Suprapubic skin (tissue), 4 donors: ENCODE measurements at regions not wholly inside any gene's neighbourhood (a gene's known extent, or its start where the extent isn't known, plus 50 kb on each side); places are given as distances from the start of the nearest gene placed in this dataset.

Experiments used
- DNase-seq, 2 donors: peaks; one replicate each; pipeline ENCODE4 v3.0.0-alpha.2; 2019; ENCODE audit warnings: low spot score in 2 of 2
- H3K27ac ChIP-seq: fragments of 200-600 bp; sonication (generic); one replicate; pipeline ENCODE4 v1.5.1; 2019
- H3K27me3 ChIP-seq: fragments of 200-600 bp; sonication (generic); one replicate; pipeline ENCODE4 v1.5.1; 2019
- H3K36me3 ChIP-seq: fragments of 200-600 bp; sonication (generic); one replicate; pipeline ENCODE4 v1.5.1; 2019
- H3K4me1 ChIP-seq: fragments of 200-600 bp; sonication (generic); one replicate; pipeline ENCODE4 v1.5.1; 2019
- H3K4me3 ChIP-seq: fragments of 200-600 bp; sonication (generic); one replicate; pipeline ENCODE4 v1.5.1; 2019; ENCODE audit warnings: mild to moderate bottlenecking
- H3K9me3 ChIP-seq: fragments of 200-600 bp; sonication (generic); one replicate; pipeline ENCODE4 v1.5.1; 2019
- EP300 ChIP-seq: sonication (generic); formaldehyde crosslinking; IDR thresholded peaks from one replicate; pipeline ENCODE4 v1.6.1; 2017; ENCODE audit warnings: antibody characterized with exemption
- POLR2A ChIP-seq, 2 donors: fragments of 450-650 bp; IDR thresholded peaks; one replicate each; pipeline ENCODE4 v1.6.1; 2017; ENCODE audit warnings: antibody characterized with exemption in 2 of 2, mild to moderate bottlenecking in 2 of 2, moderate library complexity in 2 of 2
- POLR2AphosphoS5 ChIP-seq, 3 donors: sonication (generic); formaldehyde crosslinking; IDR thresholded peaks; one replicate each; pipeline ENCODE4 v1.6.1; 2017; ENCODE audit warnings: antibody characterized with exemption in 3 of 3
- WGBS: methylation state at CpG from one replicate; pipeline ENCODE4 v1.1.5; 2018; 5-methylcytosine and 5-hydroxymethylcytosine counted together
- TF ChIP-seq, protein P1 (sequence below), 2 donors: fragments of 200-600 bp in 1 of 2; fragments of 450-650 bp in 1 of 2; sonication (generic) in 1 of 2; IDR thresholded peaks; one replicate each; pipeline ENCODE4 v1.5.1; 2016 to 2019; ENCODE audit warnings: antibody characterized with exemption in 2 of 2, mild to moderate bottlenecking in 1 of 2, moderate library complexity in 1 of 2

GRCh38 chr2:19688059-19688458, 213.7 kb downstream of the TTC32 start:
- WGBS, result 86% methylated on average over 11 of the region's 11 CpGs
- DNase-seq, result no peak
- H3K9me3 ChIP-seq, result no peaks in the 10 kb centered on the region

DNA sequence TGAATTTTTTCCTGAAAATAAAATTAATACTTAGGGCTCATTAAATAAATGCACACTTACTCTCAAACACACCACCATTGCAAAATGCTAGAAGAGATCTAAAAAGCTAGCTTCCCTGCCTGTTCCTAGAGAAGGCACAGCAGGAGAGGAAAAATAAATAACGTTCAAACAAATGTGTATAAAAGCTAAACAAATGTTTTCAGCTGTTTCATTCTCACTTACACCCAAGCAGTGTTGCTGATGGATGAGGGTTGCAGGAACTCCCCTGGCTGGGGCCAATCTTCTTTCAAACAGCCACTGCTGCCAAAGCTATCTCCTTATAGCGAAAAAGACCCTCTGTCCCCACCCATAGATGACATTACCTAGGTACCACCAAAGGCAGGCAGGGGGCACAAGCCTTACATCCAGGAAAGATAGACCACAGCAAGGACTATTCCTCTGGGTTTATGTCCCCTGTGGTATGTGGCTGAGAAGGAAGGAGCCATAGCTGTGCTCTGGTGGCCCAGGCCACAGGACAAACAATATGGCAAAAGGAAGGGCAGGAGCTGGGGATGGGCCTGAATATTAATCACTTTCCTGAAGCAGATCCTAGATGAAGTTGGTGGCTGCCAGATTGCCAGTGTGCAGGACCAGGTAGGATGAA, 214.6 kb downstream of the TTC32 start:
- DNase-seq, result no peak
- 88% methylated on average over 2 of the region's 2 CpGs for WGBS
- Histone ChIP-seq H3K4me3 (no peak overlapping the region), H3K9me3 (no peaks in the 10 kb centered on the region), H3K36me3 (no peaks in the 10 kb centered on the region), H3K4me1 (no peaks in the 10 kb centered on the region), H3K27ac (no peak overlapping the region), H3K27me3 (no peaks in the 10 kb centered on the region)
- TF ChIP-seq, protein P1, sequence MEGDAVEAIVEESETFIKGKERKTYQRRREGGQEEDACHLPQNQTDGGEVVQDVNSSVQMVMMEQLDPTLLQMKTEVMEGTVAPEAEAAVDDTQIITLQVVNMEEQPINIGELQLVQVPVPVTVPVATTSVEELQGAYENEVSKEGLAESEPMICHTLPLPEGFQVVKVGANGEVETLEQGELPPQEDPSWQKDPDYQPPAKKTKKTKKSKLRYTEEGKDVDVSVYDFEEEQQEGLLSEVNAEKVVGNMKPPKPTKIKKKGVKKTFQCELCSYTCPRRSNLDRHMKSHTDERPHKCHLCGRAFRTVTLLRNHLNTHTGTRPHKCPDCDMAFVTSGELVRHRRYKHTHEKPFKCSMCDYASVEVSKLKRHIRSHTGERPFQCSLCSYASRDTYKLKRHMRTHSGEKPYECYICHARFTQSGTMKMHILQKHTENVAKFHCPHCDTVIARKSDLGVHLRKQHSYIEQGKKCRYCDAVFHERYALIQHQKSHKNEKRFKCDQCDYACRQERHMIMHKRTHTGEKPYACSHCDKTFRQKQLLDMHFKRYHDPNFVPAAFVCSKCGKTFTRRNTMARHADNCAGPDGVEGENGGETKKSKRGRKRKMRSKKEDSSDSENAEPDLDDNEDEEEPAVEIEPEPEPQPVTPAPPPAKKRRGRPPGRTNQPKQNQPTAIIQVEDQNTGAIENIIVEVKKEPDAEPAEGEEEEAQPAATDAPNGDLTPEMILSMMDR (IDR thresholded peaks at IDR 0.05), result no peak
- TF ChIP-seq POLR2A (IDR thresholded peaks at IDR 0.05) (no peak), POLR2AphosphoS5 (IDR thresholded peaks at IDR 0.05) (no peak), EP300 (no peak)

More at GRCh38 chr2:19688059-19688458, 213.7 kb downstream of the TTC32 start:
- no peaks in the 10 kb centered on the region for H3K27me3 ChIP-seq
- H3K36me3 ChIP-seq, result no peaks in the 10 kb centered on the region
- TF ChIP-seq POLR2A (IDR thresholded peaks at IDR 0.05), result no peak
- TF ChIP-seq EP300, result no peak
- no peak for TF ChIP-seq POLR2AphosphoS5 (IDR thresholded peaks at IDR 0.05)
- TF ChIP-seq, protein P1 (IDR thresholded peaks at IDR 0.05), result no peak
- H3K27ac ChIP-seq, result no peak overlapping the region
- H3K4me3 ChIP-seq, result no peak overlapping the region
- no peaks in the 10 kb centered on the region for H3K4me1 ChIP-seq

DNA sequence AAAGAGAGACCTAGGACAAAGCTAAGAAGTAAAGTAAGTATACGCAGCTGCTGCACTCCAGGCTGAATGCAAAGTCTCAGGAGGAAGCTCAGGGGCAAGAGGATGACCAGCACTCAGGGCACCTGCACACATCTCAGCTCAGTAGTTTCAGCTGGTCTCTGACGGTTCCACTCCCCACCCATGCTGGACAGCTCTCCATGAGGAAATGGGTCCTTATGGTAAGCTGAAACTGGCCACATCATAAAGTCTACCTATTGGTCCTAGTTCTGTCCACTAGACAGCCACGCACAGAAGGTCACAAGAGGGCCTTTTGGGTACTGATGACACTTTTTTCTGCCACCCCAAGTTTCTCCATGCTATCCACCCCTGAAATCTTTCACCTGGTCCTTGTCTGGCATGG, 215.3 kb downstream of the TTC32 start:
- no peak for TF ChIP-seq POLR2A (IDR thresholded peaks at IDR 0.05)
- TF ChIP-seq EP300, result no peak
- no peak for TF ChIP-seq POLR2AphosphoS5 (IDR thresholded peaks at IDR 0.05)
- TF ChIP-seq, protein P1 (IDR thresholded peaks at IDR 0.05), result no peak
- no peaks in the 10 kb centered on the region for H3K9me3 ChIP-seq
- 61% methylated on average over 3 of the region's 3 CpGs for WGBS
- no peaks in the 10 kb centered on the region for H3K36me3 ChIP-seq
- H3K4me1 ChIP-seq, result no peaks in the 10 kb centered on the region
- H3K27ac ChIP-seq, result no peak overlapping the region
- no peak overlapping the region for H3K4me3 ChIP-seq
- no peaks in the 10 kb centered on the region for H3K27me3 ChIP-seq
- DNase-seq, result no peak

DNA sequence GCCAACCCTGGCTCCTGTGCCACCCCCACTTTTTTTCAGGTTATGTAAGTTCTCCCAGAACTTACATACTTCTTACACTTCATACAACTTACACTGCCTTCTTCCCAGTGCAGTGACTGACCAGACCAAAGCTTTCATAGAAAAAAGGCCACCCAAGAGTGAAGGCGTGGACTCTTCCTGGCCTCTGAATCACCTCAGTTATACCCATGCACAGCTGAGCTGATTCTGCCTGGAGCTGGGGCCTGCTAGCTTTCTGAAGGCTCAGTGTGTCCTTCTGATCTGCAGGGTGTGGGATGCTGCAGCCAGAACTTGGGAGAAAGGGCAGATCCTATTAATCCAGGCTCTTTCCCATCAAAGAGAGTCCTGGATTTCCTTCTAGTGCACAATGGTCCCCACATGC, 216.1 kb downstream of the TTC32 start:
- no peaks in the 10 kb centered on the region for H3K36me3 ChIP-seq
- no peak for DNase-seq
- H3K4me1 ChIP-seq, result no peaks in the 10 kb centered on the region
- no peak overlapping the region for H3K4me3 ChIP-seq
- no peaks in the 10 kb centered on the region for H3K9me3 ChIP-seq
- H3K27ac ChIP-seq, result no peak overlapping the region
- TF ChIP-seq, protein P1 (IDR thresholded peaks at IDR 0.05), result no peak
- no peak for TF ChIP-seq POLR2AphosphoS5 (IDR thresholded peaks at IDR 0.05)
- no peak for TF ChIP-seq EP300
- no peak for TF ChIP-seq POLR2A (IDR thresholded peaks at IDR 0.05)
- WGBS, result 92% methylated on average over 1 of the region's 1 CpG
- H3K27me3 ChIP-seq, result no peaks in the 10 kb centered on the region

- TF ChIP-seq, protein P1 (IDR thresholded peaks at IDR 0.05), result no peak
- no peak for TF ChIP-seq EP300
- TF ChIP-seq POLR2A (IDR thresholded peaks at IDR 0.05), result no peak
- TF ChIP-seq POLR2AphosphoS5 (IDR thresholded peaks at IDR 0.05), result no peak
- no peaks in the 10 kb centered on the region for H3K4me1 ChIP-seq
- no peaks in the 10 kb centered on the region for H3K9me3 ChIP-seq
- H3K36me3 ChIP-seq, result no peaks in the 10 kb centered on the region
- no peak for DNase-seq
- H3K27ac ChIP-seq, result no peak overlapping the region
- no peak overlapping the region for H3K4me3 ChIP-seq
- peaks cover 6% of the 10 kb centered on the region for H3K27me3 ChIP-seq
- WGBS, result 94% methylated on average over 7 of the region's 7 CpGs
Observed at GRCh38 chr2:19684516-19684915, 217.3 kb downstream of the TTC32 start.
